RKO (cell line): ENCODE measurements at regions not wholly inside any gene's neighbourhood (a gene's known extent, or its start where the extent isn't known, plus 50 kb on each side); places are given as distances from the start of the nearest gene placed in this dataset.

Experiments used
- DNase-seq: peaks from one replicate; pipeline ENCODE4 v3.0.0-alpha.2; 2016; ENCODE audit warnings: low spot score

GRCh38 chr3:171956181-171956683, 83.1 kb upstream of the FNDC3B start:
- no peak for DNase-seq

DNA sequence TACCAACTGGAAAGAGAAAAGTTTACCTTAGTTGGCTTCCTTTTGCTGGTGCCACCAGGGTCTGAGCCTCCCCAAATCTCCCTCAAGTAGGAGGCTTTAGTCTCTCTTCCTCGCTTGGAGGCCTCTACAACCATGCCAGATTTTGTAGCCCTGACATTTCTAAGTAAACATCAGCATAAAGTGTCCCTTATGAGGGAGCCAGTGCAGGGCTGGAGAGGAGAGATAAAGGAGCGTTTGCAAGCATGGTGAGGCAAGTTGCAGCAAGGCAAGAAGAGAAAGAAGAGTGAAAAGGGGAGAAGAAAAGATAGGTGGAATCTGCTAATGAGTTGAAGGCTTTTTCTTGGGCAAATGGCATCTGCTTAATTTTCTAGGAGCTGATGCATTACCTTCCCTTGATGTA, 82.7 kb upstream of the FNDC3B start:
- DNase-seq, result no peak

DNA sequence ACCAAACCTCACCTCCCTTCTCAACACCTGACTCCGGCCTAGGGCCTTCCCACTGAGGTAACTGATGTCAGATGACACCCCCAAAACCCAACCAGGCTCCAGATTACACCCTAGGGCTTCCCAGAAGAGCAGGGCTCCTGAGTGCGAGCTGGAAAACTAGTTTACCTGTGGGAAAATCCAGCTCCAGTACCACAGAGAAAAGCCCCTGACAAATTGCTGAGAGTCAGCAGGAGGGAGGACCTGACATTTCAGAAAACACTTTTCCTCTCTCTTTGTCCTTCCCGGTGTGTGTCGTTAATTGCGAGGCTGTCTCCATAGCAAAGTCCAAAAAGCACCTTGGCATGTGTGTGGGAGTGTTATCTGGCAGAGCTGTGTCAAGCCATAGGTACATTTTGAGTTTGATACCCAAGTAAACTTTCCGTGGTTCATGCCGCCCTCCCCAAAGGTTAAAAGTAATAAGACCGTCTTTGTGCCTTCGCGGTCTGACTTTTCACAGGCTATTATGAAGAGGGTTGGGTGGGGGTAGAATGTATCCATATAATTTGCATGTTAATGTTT, 79.8 kb upstream of the FNDC3B start:
- DNase-seq, result no peak

DNA sequence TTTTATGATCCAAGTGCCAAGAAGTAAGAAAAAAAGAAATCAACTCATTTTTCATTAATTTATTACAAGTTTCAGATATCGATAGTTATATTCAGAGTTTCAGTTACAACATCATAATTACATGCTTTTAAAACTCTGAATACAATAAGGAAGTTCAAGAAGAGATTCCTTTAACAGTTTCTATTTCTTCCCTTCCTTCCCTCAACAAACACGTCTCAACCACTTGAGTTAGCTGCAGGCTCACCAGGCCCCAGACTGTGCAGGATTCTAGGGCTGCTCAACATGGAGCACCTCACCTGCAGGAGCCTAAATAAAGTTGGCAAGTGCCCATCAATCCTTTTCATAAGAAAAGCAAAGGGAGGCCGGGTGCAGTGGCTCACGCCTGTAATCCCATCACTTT, 79.2 kb upstream of the FNDC3B start:
- DNase-seq, result no peak

DNA sequence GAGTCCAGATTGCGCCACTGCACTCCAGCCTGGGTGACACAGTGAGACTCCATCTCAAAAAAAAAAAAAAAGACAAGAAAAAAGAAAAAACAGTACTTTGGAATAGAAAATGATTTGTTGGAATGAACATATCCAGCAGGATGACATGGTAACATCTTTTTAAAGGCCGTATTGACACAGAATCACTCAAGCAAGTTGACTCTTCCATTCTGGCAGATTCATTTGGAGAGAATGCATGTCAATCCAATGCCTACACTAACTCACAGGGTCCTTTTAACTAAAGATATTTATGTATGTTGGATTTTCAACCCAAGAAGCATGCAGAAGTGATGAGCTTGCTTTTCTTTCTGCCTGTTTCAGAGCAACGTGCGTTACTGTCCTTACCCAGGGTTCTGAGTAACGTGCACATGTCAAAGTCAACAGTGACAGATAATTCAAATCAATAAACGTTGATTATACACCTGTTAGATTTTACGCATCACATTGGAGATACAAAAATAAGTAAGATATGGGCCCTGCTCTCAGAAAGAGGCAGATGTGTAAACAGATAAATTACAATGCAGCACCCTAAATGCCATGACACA, 77.1 kb upstream of the FNDC3B start:
- DNase-seq, result no peak

DNA sequence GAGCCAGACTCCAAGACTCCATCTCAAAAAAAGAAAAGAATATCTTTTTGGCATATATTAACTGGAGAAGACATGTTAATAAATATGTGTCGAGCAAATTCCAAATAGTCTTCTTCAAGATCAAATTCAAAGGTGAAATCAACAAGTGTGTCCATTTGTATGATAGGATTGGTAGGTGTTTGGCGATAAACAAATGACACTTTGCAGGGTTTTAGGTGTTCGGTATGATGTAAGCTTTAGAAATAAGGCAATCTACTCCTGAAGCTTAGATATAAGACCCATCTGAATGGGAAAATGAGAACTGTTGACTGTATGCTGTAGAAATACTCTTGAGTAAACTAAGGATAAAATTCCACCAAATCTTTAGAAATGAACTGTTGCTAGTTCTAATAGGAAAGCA, 75.8 kb upstream of the FNDC3B start:
- DNase-seq, result no peak

DNA sequence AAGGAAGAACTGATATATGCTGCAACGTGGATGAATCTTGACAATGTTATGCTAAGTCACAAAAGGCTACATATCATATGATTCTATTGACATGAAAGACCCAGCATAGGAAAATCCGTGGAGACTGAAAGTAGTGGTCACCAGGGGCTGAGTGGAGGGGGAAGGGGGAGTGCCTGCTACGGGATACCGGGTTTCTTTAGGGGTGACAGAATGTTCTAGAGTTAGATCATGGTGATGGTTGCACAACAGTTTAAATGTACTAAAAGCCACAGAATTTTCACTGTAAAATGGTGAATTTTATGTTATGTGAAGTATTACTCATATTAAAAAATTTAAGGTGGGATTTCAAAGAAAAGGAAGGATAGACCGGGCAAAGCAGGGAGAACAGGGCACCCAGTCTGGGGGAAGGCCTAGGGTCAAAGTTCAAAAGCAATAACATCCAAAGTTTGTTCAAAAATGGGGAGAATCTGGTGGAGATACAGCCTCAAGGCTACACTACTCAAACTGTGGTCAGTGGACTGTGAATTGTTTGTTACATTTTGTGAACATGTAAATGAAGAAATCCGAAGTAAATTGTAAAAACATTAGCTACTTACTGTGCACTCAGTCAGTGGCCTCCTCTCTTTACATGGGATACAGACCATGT, 74.2 kb upstream of the FNDC3B start:
- no peak for DNase-seq

DNA sequence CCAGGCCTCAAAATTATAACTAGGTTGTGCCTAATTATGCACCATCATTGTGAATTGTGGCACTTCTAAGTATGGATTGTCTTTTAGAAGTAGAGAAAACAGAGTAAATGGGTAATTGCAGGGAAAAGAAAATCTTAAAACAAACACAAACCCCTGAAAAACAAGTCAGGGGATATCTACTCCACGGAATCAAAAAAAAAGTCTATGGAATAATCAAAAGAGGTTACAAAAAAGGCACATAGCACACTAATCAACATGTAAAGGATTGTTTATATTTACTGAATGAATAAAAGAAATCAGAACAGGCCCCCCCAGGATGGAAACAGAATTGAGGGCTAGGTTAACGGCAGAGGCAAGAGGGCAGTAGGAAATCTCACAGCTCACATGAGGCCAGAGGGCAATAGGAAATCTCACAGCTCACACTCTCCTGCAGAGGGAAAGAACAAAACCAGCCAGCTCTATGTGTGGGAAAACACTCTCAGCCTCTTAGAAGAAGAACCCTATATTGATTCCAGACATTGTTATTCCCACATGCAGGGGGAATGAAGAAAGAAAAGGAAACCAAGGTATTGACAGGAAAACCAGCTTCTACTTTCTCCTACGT, 72.7 kb upstream of the FNDC3B start:
- no peak for DNase-seq

DNA sequence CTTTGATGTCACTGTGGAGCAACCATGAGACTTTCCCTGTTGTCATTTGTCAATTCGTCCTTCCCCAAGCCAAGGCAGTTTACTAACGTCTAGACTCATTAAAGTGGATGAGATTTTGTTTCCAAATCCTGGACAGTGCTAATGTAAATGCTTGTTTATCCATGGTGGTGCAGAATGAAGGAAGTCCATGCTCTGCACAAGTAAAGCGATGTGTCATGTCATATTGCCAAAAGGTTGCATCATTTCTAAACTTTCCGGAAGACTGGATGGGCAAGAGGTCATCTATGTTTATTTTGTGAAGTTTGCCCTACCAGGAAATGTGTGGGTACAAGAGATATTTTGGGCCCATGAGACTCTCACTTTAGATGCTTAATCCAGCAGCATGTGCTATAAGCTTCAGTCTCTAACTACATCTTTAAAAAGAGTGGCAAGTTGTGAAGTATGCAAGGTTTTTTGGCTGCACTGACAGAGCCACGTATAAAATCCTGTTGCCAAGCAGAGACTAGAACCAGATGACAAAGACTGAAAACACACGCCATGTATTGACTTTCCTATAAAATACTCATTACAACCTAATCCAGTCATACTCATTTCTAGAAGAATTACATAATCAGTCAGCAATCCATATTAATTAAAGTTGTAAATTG, 72.1 kb upstream of the FNDC3B start:
- peak; percentile 45 for DNase-seq

- DNase-seq, result no peak
Measured at GRCh38 chr3:171967932-171968678, 71.3 kb upstream of the FNDC3B start.

DNA sequence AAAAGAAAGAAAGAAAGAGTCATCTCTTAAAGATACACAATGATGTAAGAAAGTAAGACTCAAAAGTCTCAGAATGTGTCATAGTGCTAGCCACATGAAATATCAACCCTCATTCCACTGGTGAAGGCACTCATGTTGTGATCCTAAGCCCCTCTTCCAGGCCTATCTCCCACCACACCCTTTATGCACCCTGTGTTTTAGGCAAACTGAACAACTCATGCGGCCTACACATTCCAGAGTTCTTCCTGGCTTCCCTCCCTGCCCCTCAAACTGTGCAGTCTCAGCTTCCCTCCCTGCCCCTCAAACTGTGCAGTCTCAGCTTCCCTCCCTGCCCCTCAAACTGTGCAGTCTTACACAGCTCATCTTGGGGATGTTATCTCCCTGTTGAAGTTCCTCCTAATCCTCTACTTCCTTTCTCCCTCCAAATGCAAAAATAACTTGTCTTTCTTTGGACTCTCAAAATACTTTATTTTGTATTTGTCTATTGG, 69.0 kb upstream of the FNDC3B start:
- no peak for DNase-seq

DNA sequence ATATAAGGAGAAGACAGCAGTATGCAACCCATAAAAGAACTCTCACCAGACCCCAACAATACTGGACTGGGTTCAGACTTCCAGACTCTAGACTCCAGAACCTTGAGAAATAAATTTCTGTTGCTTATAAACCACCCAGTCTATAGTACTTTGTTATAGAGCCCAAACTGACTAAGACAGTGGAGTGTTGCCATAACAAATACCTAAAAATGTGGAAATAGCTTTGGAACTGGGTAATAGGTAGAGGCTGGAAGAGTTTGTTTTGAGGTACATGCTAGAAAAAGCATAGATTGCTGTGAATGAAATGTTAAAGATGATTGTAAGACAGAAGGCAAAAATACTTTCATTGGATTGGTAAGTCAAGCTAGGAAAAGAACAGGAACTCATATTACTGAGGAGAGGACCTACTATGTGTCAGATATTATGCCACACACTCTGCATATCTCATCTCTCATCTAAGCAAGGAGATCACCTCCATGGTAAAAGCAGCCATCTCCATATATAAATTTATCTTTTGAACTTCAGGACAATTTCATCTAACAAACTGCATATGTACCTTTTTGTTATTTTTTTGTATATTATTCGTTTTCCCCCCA, 67.4 kb upstream of the FNDC3B start:
- no peak for DNase-seq

- no peak for DNase-seq
Measured at GRCh38 chr3:171972871-171973348, 66.5 kb upstream of the FNDC3B start.

- no peak for DNase-seq
Measured at GRCh38 chr3:171974986-171975837, 64.2 kb upstream of the FNDC3B start.

GRCh38 chr3:171976526-171976925, 62.9 kb upstream of the FNDC3B start:
- no peak for DNase-seq

DNA sequence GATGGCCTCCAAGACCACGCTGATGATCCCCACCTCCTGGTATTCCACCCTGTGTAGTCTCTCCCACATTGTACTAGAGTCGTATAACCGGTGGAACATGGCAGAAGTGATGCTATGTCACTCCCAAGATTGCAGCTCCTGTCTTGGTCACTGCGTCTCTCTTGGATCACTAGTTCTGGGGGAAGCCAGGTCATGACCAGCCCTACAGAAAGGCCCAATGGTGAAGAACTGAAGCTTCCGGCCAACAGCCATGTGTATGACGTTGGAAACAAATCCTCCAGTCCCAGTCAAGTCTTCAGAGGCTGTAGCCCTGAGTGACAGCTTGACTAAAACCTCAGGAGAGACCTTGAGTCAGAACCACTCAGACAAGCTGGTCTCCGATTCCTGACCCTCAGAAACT, 61.9 kb upstream of the FNDC3B start:
- no peak for DNase-seq

DNA sequence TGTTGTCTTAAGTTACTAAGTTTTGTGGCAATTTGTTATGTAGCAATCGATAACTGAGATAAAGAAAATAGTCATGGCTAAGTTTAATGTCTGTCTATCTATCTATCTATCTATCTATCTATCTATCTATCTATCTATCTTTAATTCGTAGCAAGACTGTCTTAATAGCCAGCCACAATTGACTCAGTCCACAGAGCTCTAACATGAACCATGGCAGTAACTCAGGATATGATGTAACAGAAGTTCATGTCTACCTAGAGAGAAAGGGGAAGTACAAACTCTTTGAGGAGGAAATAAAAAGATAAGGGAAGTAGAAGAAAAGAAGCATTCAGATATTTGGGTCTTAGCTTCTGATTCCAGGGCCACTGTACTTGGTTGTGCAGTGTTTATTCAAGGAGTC, 61.5 kb upstream of the FNDC3B start:
- no peak for DNase-seq

DNA sequence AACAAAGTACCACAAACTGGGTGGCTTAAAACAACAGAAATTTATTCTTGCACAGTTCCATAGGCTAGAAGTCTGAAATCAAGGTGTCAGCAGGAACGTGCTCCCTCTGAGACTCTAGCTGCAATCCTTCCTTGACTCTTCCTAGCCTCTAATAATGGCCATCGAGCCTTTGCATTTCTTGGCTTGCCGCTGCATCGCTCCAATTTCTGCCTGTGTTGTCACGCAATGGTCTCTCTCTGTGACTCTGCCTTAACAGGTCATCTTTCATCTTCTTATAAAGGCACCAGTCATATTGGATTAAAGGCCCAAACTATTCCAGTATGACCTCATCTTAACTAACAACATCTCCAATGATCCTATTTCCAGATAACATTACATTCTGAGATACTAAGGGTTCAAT, 61.0 kb upstream of the FNDC3B start:
- no peak for DNase-seq

GRCh38 chr3:171979081-171979480, 60.3 kb upstream of the FNDC3B start:
- no peak for DNase-seq

DNA sequence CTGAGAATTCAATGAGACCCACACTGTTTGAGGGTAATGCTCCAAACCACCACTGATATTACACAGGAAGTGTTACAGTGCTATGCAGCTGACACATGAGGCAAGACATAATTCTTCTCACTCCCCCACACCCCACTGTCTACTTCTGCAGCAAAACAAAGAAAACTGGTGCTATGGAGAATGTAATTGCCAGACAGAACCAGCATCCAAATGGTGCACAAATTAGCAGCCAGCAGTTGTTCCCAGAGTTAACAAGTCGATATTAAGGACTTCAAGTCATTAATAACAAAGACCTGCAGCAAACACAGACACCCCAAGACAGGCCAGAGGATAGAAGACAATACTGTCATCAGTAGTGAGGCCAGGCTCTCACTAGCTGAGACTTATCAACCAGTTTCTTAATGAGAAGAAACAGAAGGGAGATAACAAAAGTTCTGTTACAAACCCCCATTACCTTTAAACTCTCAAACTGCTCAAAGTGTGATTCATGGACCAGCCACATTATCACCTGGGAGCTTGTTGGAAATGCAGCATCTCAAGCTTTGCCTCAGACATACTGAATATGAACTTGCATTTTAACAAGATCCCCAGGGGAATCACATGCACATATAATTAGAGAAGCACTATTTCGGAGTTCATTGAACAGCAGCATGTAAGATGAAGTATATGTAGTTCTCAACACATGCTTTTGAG, 58.7 kb upstream of the FNDC3B start:
- DNase-seq, result no peak
